SK-N-SH (cell line): ENCODE measurements at regions not wholly inside any gene's neighbourhood (a gene's known extent, or its start where the extent isn't known, plus 50 kb on each side); places are given as distances from the start of the nearest gene placed in this dataset.
A peak's percentile ranks its signal among the peaks of the same experiment; 100 is the strongest.

Experiments used
- CTCF ChIA-PET: fragments of 300-600, 350-600 bp; formaldehyde crosslinking; extraction: SDS; loops from one replicate; lab custom pipeline; 2021; lab: Yijun Ruan, JAX
- POLR2A ChIA-PET: fragments of 350-600 bp; sonication (Branson Sonifier 250); formaldehyde crosslinking; extraction: SDS; loops from one replicate; lab custom pipeline; 2020; ENCODE audit warnings: antibody characterized with exemption, inconsistent platforms; lab: Yijun Ruan, JAX
- DNase-seq: peaks from one replicate; pipeline ENCODE4 v3.0.0; 2012
- H2AFZ ChIP-seq: fragments of 200-600 bp; sonication (generic); 2 replicates; pipeline ENCODE4 v1.8.1; 2016; ENCODE audit warnings: antibody characterized with exemption, mild to moderate bottlenecking, low read depth
- H3F3A ChIP-seq: fragments of 200-600 bp; sonication (generic); replicated peaks from 2 replicates; pipeline ENCODE3; 2016; ENCODE audit warnings: antibody characterized with exemption, mild to moderate bottlenecking; ENCODE audit not compliant: insufficient read depth
- H3K27ac ChIP-seq, 2 experiments: fragments of 200-500 bp in 1 of 2; fragments of 200-600 bp in 1 of 2; sonication (Bioruptor generic) in 1 of 2; sonication (generic), shearing (Covaris generic) in 1 of 2; 2 replicates each; pipeline versions ENCODE4 v1.5.1 to v1.6.1; 2014 to 2016; ENCODE audit warnings: low read depth in 2 of 2, inconsistent platforms in 1 of 2, low read length in 1 of 2, mild to moderate bottlenecking in 1 of 2, mixed read lengths in 1 of 2
- H3K27me3 ChIP-seq: fragments of 200-600 bp; sonication (generic), shearing (Covaris generic); 2 replicates; pipeline ENCODE4 v1.6.1; 2016; ENCODE audit warnings: mixed run types; ENCODE audit not compliant: insufficient read depth
- H3K36me3 ChIP-seq, 2 experiments: fragments of 200-500 bp in 1 of 2; fragments of 200-600 bp in 1 of 2; sonication (Bioruptor generic) in 1 of 2; sonication (generic) in 1 of 2; replicated peaks in 1 of 2; 2 replicates each; pipeline versions ENCODE3 to v1.5.1; 2014 to 2016; ENCODE audit warnings: low read length in 1 of 2, mild to moderate bottlenecking in 1 of 2; ENCODE audit not compliant: insufficient read depth in 2 of 2, control insufficient read depth in 1 of 2
- H3K4me1 ChIP-seq, 2 experiments: fragments of 200-500 bp in 1 of 2; fragments of 200-600 bp in 1 of 2; sonication (Bioruptor generic) in 1 of 2; sonication (generic), shearing (Covaris generic) in 1 of 2; 2 replicates each; pipeline versions ENCODE4 v1.5.1 to v1.6.1; 2014 to 2016; ENCODE audit warnings: low read depth in 1 of 2, low read length in 1 of 2, mixed run types in 1 of 2; ENCODE audit not compliant: insufficient read depth in 2 of 2, control insufficient read depth in 1 of 2
- H3K4me2 ChIP-seq: fragments of 200-600 bp; sonication (generic), shearing (Covaris generic); 2 replicates; pipeline ENCODE4 v1.6.1; 2017; ENCODE audit warnings: mixed run types
- H3K4me3 ChIP-seq, 2 experiments: fragments of 200-500 bp in 1 of 2; fragments of 200-600 bp in 1 of 2; sonication (Bioruptor generic) in 1 of 2; sonication (generic), shearing (Covaris generic) in 1 of 2; 2 replicates each; pipeline versions ENCODE4 v1.5.1 to v1.8.1; 2014 to 2016; ENCODE audit warnings: low read depth in 2 of 2, inconsistent platforms in 1 of 2, low read length in 1 of 2, mild to moderate bottlenecking in 1 of 2, mixed read lengths in 1 of 2, moderate library complexity in 1 of 2
- H3K79me2 ChIP-seq: fragments of 200-600 bp; sonication (generic); 2 replicates; pipeline ENCODE4 v1.8.1; 2017; ENCODE audit warnings: mild to moderate bottlenecking; ENCODE audit not compliant: insufficient read depth
- H3K9ac ChIP-seq: fragments of 200-600 bp; sonication (generic); 2 replicates; pipeline ENCODE4 v1.6.1; 2017; ENCODE audit warnings: mixed run types
- H3K9me2 ChIP-seq: fragments of 200-600 bp; sonication (generic); 2 replicates; pipeline ENCODE4 v1.6.1; 2017; ENCODE audit warnings: mixed run types
- H3K9me3 ChIP-seq: fragments of 200-600 bp; sonication (generic); 2 replicates; pipeline ENCODE4 v1.6.1; 2017; ENCODE audit warnings: mixed run types, mild to moderate bottlenecking, moderate library complexity
- H4K20me1 ChIP-seq: fragments of 200-600 bp; sonication (generic); 2 replicates; pipeline ENCODE4 v1.6.1; 2017; ENCODE audit warnings: mild to moderate bottlenecking, mixed run types; ENCODE audit not compliant: insufficient read depth
- CHD2 ChIP-seq: fragments of 150-350 bp; IDR thresholded peaks from 2 replicates; pipeline ENCODE4 v1.6.1; 2018; ENCODE audit warnings: low read length; ENCODE audit not compliant: partially characterized antibody
- FOSL2 ChIP-seq: IDR thresholded peaks from 2 replicates; pipeline ENCODE4 v1.4.0; 2012; ENCODE audit warnings: low read depth, mild to moderate bottlenecking, moderate library complexity, borderline replicate concordance
- FOXM1 ChIP-seq: IDR thresholded peaks from 2 replicates; pipeline ENCODE4 v1.4.0; 2012; ENCODE audit warnings: low read depth, mild to moderate bottlenecking
- GABPA ChIP-seq: IDR thresholded peaks from 2 replicates; pipeline ENCODE4 v1.4.0; 2012; ENCODE audit warnings: low read depth, mild to moderate bottlenecking
- GATA2 ChIP-seq: sonication (generic); formaldehyde crosslinking; IDR thresholded peaks from 2 replicates; pipeline ENCODE4 v1.5.0; 2020; ENCODE audit warnings: mild to moderate bottlenecking, missing genetic modification reagents
- JUND ChIP-seq: IDR thresholded peaks from 2 replicates; pipeline ENCODE4 v1.4.0; 2012
- MXI1 ChIP-seq: IDR thresholded peaks from 2 replicates; pipeline ENCODE4 v1.6.1; 2012; ENCODE audit warnings: mild to moderate bottlenecking, low read depth, low read length, improper control_type of control experiment
- NRF1 ChIP-seq: IDR thresholded peaks from 2 replicates; pipeline ENCODE4 v1.6.1; 2012; ENCODE audit warnings: low read depth, mild to moderate bottlenecking, low read length
- PBX3 ChIP-seq: IDR thresholded peaks from 2 replicates; pipeline ENCODE4; 2012
- RCOR1 ChIP-seq: fragments of 150-350 bp; IDR thresholded peaks from 2 replicates; pipeline ENCODE4 v1.6.1; 2017; ENCODE audit warnings: antibody characterized with exemption, low read length
- REST ChIP-seq: IDR thresholded peaks from 2 replicates; pipeline ENCODE4 v1.6.1; 2012; ENCODE audit warnings: mild to moderate bottlenecking, low read depth, low read length, moderate library complexity
- RXRA ChIP-seq: IDR thresholded peaks from 2 replicates; pipeline ENCODE4 v1.4.0; 2012; ENCODE audit warnings: low read depth, mild to moderate bottlenecking, borderline replicate concordance
- SIN3A ChIP-seq: IDR thresholded peaks from 2 replicates; pipeline ENCODE4 v1.6.1; 2012; ENCODE audit warnings: low read depth, mild to moderate bottlenecking, low read length, moderate library complexity, borderline replicate concordance
- SMC3 ChIP-seq: IDR thresholded peaks from 2 replicates; pipeline ENCODE4 v1.6.1; 2012; ENCODE audit warnings: low read depth, low read length, improper control_type of control experiment
- TCF12 ChIP-seq: IDR thresholded peaks from 2 replicates; pipeline ENCODE4 v1.4.0; 2012
- TEAD4 ChIP-seq: IDR thresholded peaks from 2 replicates; pipeline ENCODE4 v1.4.0; 2012; ENCODE audit warnings: mild to moderate bottlenecking, borderline replicate concordance; ENCODE audit not compliant: insufficient read depth
- USF2 ChIP-seq: fragments of 150-350 bp; IDR thresholded peaks from 2 replicates; pipeline ENCODE4 v1.6.1; 2017; ENCODE audit warnings: antibody characterized with exemption, low read length, low read depth, borderline replicate concordance
- YY1 ChIP-seq: IDR thresholded peaks from 2 replicates; pipeline ENCODE4 v1.4.0; 2012; ENCODE audit warnings: low read depth, mild to moderate bottlenecking
- WGBS: methylation state at CpG from one replicate; pipeline ENCODE4 v1.1.6; 2017; ENCODE audit warnings: low lambda C conversion rate; 5-methylcytosine and 5-hydroxymethylcytosine counted together

- H3K4me2 ChIP-seq = no peak overlapping the region
- no peak overlapping the region for H2AFZ ChIP-seq
- no peak overlapping the region for H3K9ac ChIP-seq
- no peaks in the 10 kb centered on the region for H3K79me2 ChIP-seq
- H3K27ac ChIP-seq = peak overlapping the region in 1 of 2 experiments; percentile 58; a peak in 2 of 4 replicates
- no peak overlapping the region for H3K4me3 ChIP-seq
- H4K20me1 ChIP-seq = no peaks in the 10 kb centered on the region
- ChIA-PET CTCF (interaction anchor here (1.2 kb wide), 1 partner anchor 609 kb away, joined by 4 read pairs; no protein-coding TSS in a partner anchor), POLR2A (no interaction called here)
- no peaks in the 10 kb centered on the region for H3K9me2 ChIP-seq
- 24% methylated on average over 5 of the region's 7 CpGs for WGBS
- peak; percentile 67 for DNase-seq
- H3F3A ChIP-seq = no peaks in the 10 kb centered on the region
- H3K9me3 ChIP-seq = no peaks in the 10 kb centered on the region
- no peaks in the 10 kb centered on the region for H3K36me3 ChIP-seq
- peaks cover 0 to 19% of the 10 kb centered on the region in 2 experiments; a peak in 1 of 4 replicates for H3K4me1 ChIP-seq
- H3K27me3 ChIP-seq = no peaks in the 10 kb centered on the region
- TF ChIP-seq NRF1 (0 out of 2 replicates have a peak, but pooled peaks have one; percentile 7), GATA2 (CRISPR knock-in tag) (peak; percentile 60), MXI1 (no peak), RCOR1 (peak; percentile 30; the same call in 1 of the 2 replicates), YY1 (no peak), TCF12 (peak; percentile 21; the same call in 1 of the 2 replicates)
- TF ChIP-seq, all 33 proteins: peak for 4
Observed at GRCh38 chr13:40375489-40376171, 290.8 kb downstream of the FOXO1 start.

- Histone ChIP-seq H4K20me1 (no peaks in the 10 kb centered on the region), H3F3A (no peaks in the 10 kb centered on the region), H3K9me3 (no peaks in the 10 kb centered on the region), H3K36me3 (no peaks in the 10 kb centered on the region), H3K27ac (no peak overlapping the region), H3K4me2 (no peak overlapping the region), H3K9ac (no peak overlapping the region), H2AFZ (no peak overlapping the region), H3K79me2 (no peaks in the 10 kb centered on the region), H3K4me1 (peaks cover 0 to 19% of the 10 kb centered on the region in 2 experiments; a peak in 1 of 4 replicates), H3K4me3 (no peak overlapping the region), H3K27me3 (no peaks in the 10 kb centered on the region), H3K9me2 (no peaks in the 10 kb centered on the region)
- 91% methylated on average over 3 of the region's 4 CpGs for WGBS
- ChIA-PET CTCF (no interaction called here), POLR2A (no interaction called here)
- no peak for DNase-seq
- no peak for TF ChIP-seq SMC3
- TF ChIP-seq TEAD4 = no peak
- TF ChIP-seq JUND = no peak
- TF ChIP-seq REST = no peak
- no peak for TF ChIP-seq FOXM1
- TF ChIP-seq PBX3 = no peak
- no peak for TF ChIP-seq GABPA
- no peak for TF ChIP-seq RCOR1
- no peak for TF ChIP-seq FOSL2
- TF ChIP-seq USF2 = no peak
- no peak for TF ChIP-seq NRF1
- no peak for TF ChIP-seq CHD2
- no peak for TF ChIP-seq RXRA
- no peak for TF ChIP-seq SIN3A
Observed at GRCh38 chr13:40376296-40376849, 290.1 kb downstream of the FOXO1 start.
